Heart left ventricle (tissue), 13 donors: ENCODE measurements at regions not wholly inside any gene's neighbourhood (a gene's known extent, or its start where the extent isn't known, plus 50 kb on each side); places are given as distances from the start of the nearest gene placed in this dataset.

Experiments
- CTCF ChIP-seq, 12 donors: fragments of 200-600 bp; sonication (generic) in 4 of 12; IDR thresholded peaks; one replicate each; pipeline versions ENCODE4 v1.5.0 to v1.8.0; 2018 to 2022; ENCODE audit warnings: antibody characterized with exemption in 12 of 12, mild to moderate bottlenecking in 5 of 12
- POLR2A ChIP-seq, 2 donors: fragments of 450-650 bp; IDR thresholded peaks; one replicate each; pipeline ENCODE4 v1.6.1; 2017; ENCODE audit warnings: antibody characterized with exemption in 2 of 2, mild to moderate bottlenecking in 2 of 2, moderate library complexity in 2 of 2
- donor health status: ischemic (EF 13 %, LVEDD 7.1; RV severe dilation, severe dysfunction).
- donor health status: DM: no; HTN: yes; CAD: no.
- donor health status: DM: no; HTN: no; CAD: no.
- donor health status: ischemic (EF 25% LVEDD 6.9; RV normal size, moderate dysfunction).
- donor health status: ischemic (EF 25% LVEDD 5.7; RV mildly dilated, moderate dysfunction).
- donor health status: ischemic (EF 35%, LVEDD 5.7; RV mildly dilated, moderate dysfunction).
- donor health status: nonischemic (EF 11% LVEDD 7.7; RV severe dilation, severe dysfunction).
- donor health status: DM: yes; HTN: yes; CAD: no.
- donor health status: PGD.
- donor health status: ischemic (EF 29% LVEDD 5.4; RV normal size, mild dysfunction).
- donor health status: nonischemic (EF 23%, LVEDD 6.1; RV moderate dilation, normal function).

- TF ChIP-seq CTCF (IDR thresholded peaks at IDR 0.05) (no peak), POLR2A (IDR thresholded peaks at IDR 0.05) (no peak)
Observed at GRCh38 chr12:105674871-105675699, 344.6 kb downstream of the C12orf75 start.
